K562 (cell line): ENCODE measurements at regions not wholly inside any gene's neighbourhood (a gene's known extent, or its start where the extent isn't known, plus 50 kb on each side); places are given as distances from the start of the nearest gene placed in this dataset.

Experiments
- ATAC-seq: fragments of 200-7000 bp; cut with Tn5 transposase; 3 replicates; pipeline ENCODE4 v1.9.1; 2020; ENCODE audit warnings: moderate library complexity
- BruUV-seq: library from RNA; stranded (reverse); fragments of 400-500 nt; replicated peaks from 2 replicates; lab custom pipeline; 2021; lab: Mats Ljungman, UMichigan
- CTCF ChIA-PET: fragments of 300-600 bp; formaldehyde crosslinking; extraction: SDS; loops from one replicate; lab custom pipeline; 2021; ENCODE audit warnings: low intra/inter-chr PET ratio; lab: Yijun Ruan, JAX
- POLR2A ChIA-PET: fragments of 300-600, 350-650 bp; sonication (Branson Sonifier 250); formaldehyde crosslinking; extraction: SDS; loops from one replicate; lab custom pipeline; 2021; ENCODE audit warnings: antibody characterized with exemption, inconsistent platforms; lab: Yijun Ruan, JAX
- DNase-seq, 4 experiments: peaks; one replicate each; pipeline versions ENCODE4 v3.0.0 to v3.0.0-alpha.2; 2011 to 2018; ENCODE audit warnings: low spot score in 3 of 4, mixed read lengths in 3 of 4; ENCODE audit errors: extremely low read depth in 1 of 4
- FAIRE-seq: peaks from 2 replicates; lab custom pipeline; 2011; peaks lifted over from hg19 to GRCh38; lab: Jason Lieb, UNC
- H2AFZ ChIP-seq: 2 replicates; pipeline ENCODE4 v1.6.0; 2011; ENCODE audit warnings: low read depth, low read length, control low read depth, inconsistent platforms
- H3K27ac ChIP-seq: fragments of 200-600 bp; 3 replicates; pipeline ENCODE4 v1.8.0; 2011; ENCODE audit warnings: low read depth, mild to moderate bottlenecking, control low read depth, inconsistent platforms, low read length, moderate library complexity, mixed read lengths; ENCODE audit errors: extremely low read depth
- H3K27me3 ChIP-seq, 2 experiments: fragments of 300-600 bp in 1 of 2; 2 replicates in 1 of 2; 3 replicates in 1 of 2; pipeline versions ENCODE4 v1.6.0 to v1.8.0; 2011; ENCODE audit warnings: inconsistent platforms in 2 of 2, low read length in 2 of 2, mild to moderate bottlenecking in 1 of 2, mixed read lengths in 1 of 2, moderate library complexity in 1 of 2; ENCODE audit not compliant: control insufficient read depth in 2 of 2, insufficient read depth in 2 of 2
- H3K36me3 ChIP-seq: fragments of 300-600 bp; 3 replicates; pipeline ENCODE4 v1.8.0; 2011; ENCODE audit warnings: mild to moderate bottlenecking, low read length, inconsistent platforms; ENCODE audit not compliant: control insufficient read depth, insufficient read depth
- H3K4me1 ChIP-seq, 2 experiments: fragments of 200-600 bp in 1 of 2; replicated peaks in 1 of 2; 2 replicates in 1 of 2; 3 replicates in 1 of 2; pipeline versions ENCODE4 v1.5.1 to v1.8.0; 2011; ENCODE audit warnings: inconsistent platforms in 2 of 2, low read length in 2 of 2, mild to moderate bottlenecking in 1 of 2, mixed read lengths in 1 of 2, moderate library complexity in 1 of 2; ENCODE audit not compliant: control insufficient read depth in 2 of 2, insufficient read depth in 2 of 2
- H3K4me2 ChIP-seq: 2 replicates; pipeline ENCODE4 v1.6.1; 2011; ENCODE audit warnings: low read length, control low read depth, inconsistent platforms, mixed read lengths; ENCODE audit not compliant: insufficient read depth
- H3K4me3 ChIP-seq: fragments of 200-600 bp; sonication (generic), shearing (Covaris generic); 2 replicates; pipeline ENCODE4 v1.5.1; 2016; ENCODE audit warnings: control low read depth, inconsistent platforms
- H3K79me2 ChIP-seq: fragments of 200-600 bp; 3 replicates; pipeline ENCODE4 v1.8.0; 2011; ENCODE audit warnings: low read length, inconsistent platforms; ENCODE audit not compliant: control insufficient read depth, insufficient read depth
- H3K9ac ChIP-seq, 2 experiments: 2 replicates each; pipeline versions ENCODE4 v1.6.0 to v1.6.1; 2011; ENCODE audit warnings: low read depth in 2 of 2, low read length in 2 of 2, control low read depth in 1 of 2, inconsistent platforms in 1 of 2, mild to moderate bottlenecking in 1 of 2, mixed read lengths in 1 of 2; ENCODE audit not compliant: insufficient read depth in 1 of 2
- H3K9me1 ChIP-seq: one replicate; pipeline ENCODE4 v1.6.0; 2011; ENCODE audit warnings: inconsistent platforms, mild to moderate bottlenecking, low read length, moderate library complexity; ENCODE audit not compliant: control insufficient read depth, insufficient read depth
- H3K9me3 ChIP-seq: replicated peaks from 2 replicates; pipeline ENCODE4 v1.5.1; 2011; ENCODE audit warnings: low read depth, low read length, inconsistent platforms; ENCODE audit not compliant: control insufficient read depth, insufficient read depth
- H4K20me1 ChIP-seq: replicated peaks from 2 replicates; pipeline ENCODE4 v1.6.1; 2011; ENCODE audit warnings: low read length, inconsistent platforms, mixed read lengths; ENCODE audit not compliant: control insufficient read depth, insufficient read depth
- ATF1 ChIP-seq, 2 experiments: fragments of 450-650 bp in 1 of 2; IDR thresholded peaks; 2 replicates each; pipeline ENCODE4 v1.6.1; 2016; ENCODE audit warnings: missing compliant biosample characterization in 1 of 2, missing genetic modification characterization in 1 of 2
- GABPB2 ChIP-seq: fragments of 250-450 bp; sonication (Bioruptor Pico); conservative IDR thresholded peaks from 2 replicates; pipeline ENCODE4 v1.5.1; 2021; ENCODE audit warnings: mild to moderate bottlenecking
- HDGF ChIP-seq: fragments of 450-650 bp; IDR thresholded peaks from 2 replicates; pipeline ENCODE4 v1.6.1; 2016
- MTA3 ChIP-seq: fragments of 450-650 bp; formaldehyde crosslinking; IDR thresholded peaks from 2 replicates; pipeline ENCODE4 v1.6.1; 2017; ENCODE audit warnings: mild to moderate bottlenecking, borderline replicate concordance
- NEUROD1 ChIP-seq: fragments of 150-350 bp; IDR thresholded peaks from 2 replicates; pipeline ENCODE4 v1.6.1; 2014; ENCODE audit warnings: borderline replicate concordance, low read length, low read depth; ENCODE audit not compliant: partially characterized antibody
- SREBF1 ChIP-seq: fragments of 150-350 bp; IDR thresholded peaks from 2 replicates; pipeline ENCODE4 v1.6.1; 2014; ENCODE audit warnings: antibody characterized with exemption, low read depth, low read length, borderline replicate concordance
- WGBS: fragments of 100-300 bp; shearing (Covaris generic); methylation state at CpG from one replicate; pipeline ENCODE4 v1.1.6; 2016; ENCODE audit warnings: low coverage, mixed read lengths; ENCODE audit not compliant: insufficient coverage; ENCODE audit errors: missing lambda C conversion rate; 5-methylcytosine and 5-hydroxymethylcytosine counted together
- in situ Hi-C: fragments of 300-500 bp; cut with MboI; formaldehyde crosslinking; loops from 4 replicates; pipeline ENCODE4 v1.15.0; 2018; ENCODE audit warnings: inconsistent platforms, mixed read lengths
- intact Hi-C: fragments of 100-400 bp; cut with micrococcal nuclease; formaldehyde crosslinking; loops from 2 replicates; pipeline ENCODE4 v1.14.2; 2022
- TF ChIP-seq, protein P1 (sequence below): fragments of 450-650 bp; IDR thresholded peaks from 2 replicates; pipeline ENCODE4 v1.6.1; 2018; ENCODE audit warnings: mild to moderate bottlenecking, low read depth; ENCODE audit not compliant: partially characterized antibody

DNA sequence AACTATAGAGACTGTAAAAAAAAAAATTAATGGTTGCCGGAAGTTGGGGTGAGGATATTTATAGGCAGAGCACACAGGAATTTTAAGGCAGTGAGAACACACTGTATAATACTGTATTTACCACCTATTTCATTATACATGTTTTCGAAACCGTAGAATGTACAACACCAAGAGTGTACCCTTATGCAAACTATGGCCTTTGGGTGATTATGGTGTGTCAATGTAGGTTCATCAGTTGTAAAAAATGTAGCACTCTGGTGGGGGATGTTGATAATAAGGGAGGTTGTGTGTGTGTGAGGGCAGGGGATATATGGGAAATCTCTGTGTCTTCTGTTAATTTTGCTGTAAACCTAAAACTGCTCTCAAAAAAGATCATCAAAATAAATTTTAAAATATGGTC lies 791.7 kb upstream of the CDH10 start:
- Histone ChIP-seq H3K9me3 (no peaks in the 10 kb centered on the region), H2AFZ (no peak overlapping the region), H3K4me2 (no peak overlapping the region), H3K27ac (no peak overlapping the region), H3K79me2 (no peaks in the 10 kb centered on the region), H3K9ac (no peak overlapping the region), H3K9me1 (no peaks in the 10 kb centered on the region), H3K4me1 (no peaks in the 10 kb centered on the region), H3K27me3 (no peaks in the 10 kb centered on the region), H3K36me3 (no peaks in the 10 kb centered on the region), H4K20me1 (no peaks in the 10 kb centered on the region), H3K4me3 (no peak overlapping the region)
- POLR2A ChIA-PET: no interaction called here
- FAIRE-seq (no peak), ATAC-seq (no peak), DNase-seq (no peak)
- TF ChIP-seq ATF1 (CRISPR knock-in tag; IDR thresholded peaks at IDR 0.05) (no peak), ATF1 (tag; IDR thresholded peaks at IDR 0.05) (no peak), GABPB2 (no peak), NEUROD1 (no peak), MTA3 (no peak), HDGF (no peak), SREBF1 (no peak)
- TF ChIP-seq, protein P1, sequence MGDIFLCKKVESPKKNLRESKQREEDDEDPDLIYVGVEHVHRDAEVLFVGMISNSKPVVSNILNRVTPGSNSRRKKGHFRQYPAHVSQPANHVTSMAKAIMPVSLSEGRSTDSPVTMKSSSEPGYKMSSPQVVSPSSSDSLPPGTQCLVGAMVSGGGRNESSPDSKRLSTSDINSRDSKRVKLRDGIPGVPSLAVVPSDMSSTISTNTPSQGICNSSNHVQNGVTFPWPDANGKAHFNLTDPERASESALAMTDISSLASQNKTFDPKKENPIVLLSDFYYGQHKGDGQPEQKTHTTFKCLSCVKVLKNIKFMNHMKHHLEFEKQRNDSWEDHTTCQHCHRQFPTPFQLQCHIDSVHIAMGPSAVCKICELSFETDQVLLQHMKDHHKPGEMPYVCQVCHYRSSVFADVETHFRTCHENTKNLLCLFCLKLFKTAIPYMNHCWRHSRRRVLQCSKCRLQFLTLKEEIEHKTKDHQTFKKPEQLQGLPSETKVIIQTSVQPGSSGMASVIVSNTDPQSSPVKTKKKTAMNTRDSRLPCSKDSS: no peak
- in situ Hi-C loops (no loop called here), intact Hi-C loops (no loop called here)
- WGBS: 0% methylated on average over 3 of the region's 3 CpGs
- CTCF ChIA-PET: no interaction called here
- no TSS peak for BruUV-seq
